NB4 (cell line): ENCODE measurements at regions not wholly inside any gene's neighbourhood (a gene's known extent, or its start where the extent isn't known, plus 50 kb on each side); places are given as distances from the start of the nearest gene placed in this dataset.
"Not testable (repeated sequence)": the region's sequence is repeated elsewhere in the genome, so short reads cannot be mapped to it uniquely, and the experiment has no call there.

Experiments used
- DNase-seq: peaks from one replicate; pipeline ENCODE4 v3.0.0; 2010; ENCODE audit warnings: low read depth
- H3K4me3 ChIP-seq: one replicate; pipeline ENCODE4 v1.5.1; 2011; ENCODE audit warnings: mild to moderate bottlenecking, low read depth, low read length, moderate library complexity
- MYC ChIP-seq: IDR thresholded peaks from 2 replicates; pipeline ENCODE4 v1.6.1; 2011; ENCODE audit warnings: low read depth, low read length
- POLR2A ChIP-seq: IDR thresholded peaks from 2 replicates; pipeline ENCODE4 v1.6.1; 2011; ENCODE audit warnings: mild to moderate bottlenecking; ENCODE audit not compliant: insufficient read length; ENCODE audit errors: extremely low read depth
- TF ChIP-seq, protein P1 (sequence below): IDR thresholded peaks from 2 replicates; pipeline ENCODE4 v1.6.1; 2011; ENCODE audit warnings: low read depth, low read length
- TF ChIP-seq, protein P2 (sequence below): IDR thresholded peaks from one replicate; pipeline ENCODE4 v1.5.1; 2012; ENCODE audit warnings: low read depth, low read length

DNA sequence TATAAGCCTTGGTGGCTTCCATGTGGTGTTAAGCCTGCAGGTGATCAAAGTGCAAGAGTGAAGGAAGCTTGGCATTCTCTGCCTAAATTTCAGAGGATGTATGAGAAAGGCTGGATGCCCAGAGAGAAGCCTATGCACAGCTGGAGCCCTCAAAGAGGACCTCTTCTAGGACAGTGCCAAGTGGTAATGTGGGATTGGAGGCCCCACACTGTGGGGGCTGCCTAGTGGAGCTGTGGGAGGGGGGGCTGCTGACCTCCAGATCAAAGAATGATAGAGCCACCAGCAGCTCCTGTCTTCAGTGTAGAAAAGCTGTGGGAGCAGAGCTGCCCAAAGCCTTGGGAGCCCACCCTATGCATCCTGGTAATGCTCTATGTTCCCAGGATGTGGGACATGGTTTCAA is 1512.7 kb upstream of the TPTE start:
- no peak overlapping the region for H3K4me3 ChIP-seq
- TF ChIP-seq, protein P1, sequence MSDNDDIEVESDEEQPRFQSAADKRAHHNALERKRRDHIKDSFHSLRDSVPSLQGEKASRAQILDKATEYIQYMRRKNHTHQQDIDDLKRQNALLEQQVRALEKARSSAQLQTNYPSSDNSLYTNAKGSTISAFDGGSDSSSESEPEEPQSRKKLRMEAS, result no peak
- TF ChIP-seq POLR2A (no peak), MYC (no peak)
- TF ChIP-seq, protein P2, sequence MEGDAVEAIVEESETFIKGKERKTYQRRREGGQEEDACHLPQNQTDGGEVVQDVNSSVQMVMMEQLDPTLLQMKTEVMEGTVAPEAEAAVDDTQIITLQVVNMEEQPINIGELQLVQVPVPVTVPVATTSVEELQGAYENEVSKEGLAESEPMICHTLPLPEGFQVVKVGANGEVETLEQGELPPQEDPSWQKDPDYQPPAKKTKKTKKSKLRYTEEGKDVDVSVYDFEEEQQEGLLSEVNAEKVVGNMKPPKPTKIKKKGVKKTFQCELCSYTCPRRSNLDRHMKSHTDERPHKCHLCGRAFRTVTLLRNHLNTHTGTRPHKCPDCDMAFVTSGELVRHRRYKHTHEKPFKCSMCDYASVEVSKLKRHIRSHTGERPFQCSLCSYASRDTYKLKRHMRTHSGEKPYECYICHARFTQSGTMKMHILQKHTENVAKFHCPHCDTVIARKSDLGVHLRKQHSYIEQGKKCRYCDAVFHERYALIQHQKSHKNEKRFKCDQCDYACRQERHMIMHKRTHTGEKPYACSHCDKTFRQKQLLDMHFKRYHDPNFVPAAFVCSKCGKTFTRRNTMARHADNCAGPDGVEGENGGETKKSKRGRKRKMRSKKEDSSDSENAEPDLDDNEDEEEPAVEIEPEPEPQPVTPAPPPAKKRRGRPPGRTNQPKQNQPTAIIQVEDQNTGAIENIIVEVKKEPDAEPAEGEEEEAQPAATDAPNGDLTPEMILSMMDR, result no peak
- DNase-seq, result no peak

DNA sequence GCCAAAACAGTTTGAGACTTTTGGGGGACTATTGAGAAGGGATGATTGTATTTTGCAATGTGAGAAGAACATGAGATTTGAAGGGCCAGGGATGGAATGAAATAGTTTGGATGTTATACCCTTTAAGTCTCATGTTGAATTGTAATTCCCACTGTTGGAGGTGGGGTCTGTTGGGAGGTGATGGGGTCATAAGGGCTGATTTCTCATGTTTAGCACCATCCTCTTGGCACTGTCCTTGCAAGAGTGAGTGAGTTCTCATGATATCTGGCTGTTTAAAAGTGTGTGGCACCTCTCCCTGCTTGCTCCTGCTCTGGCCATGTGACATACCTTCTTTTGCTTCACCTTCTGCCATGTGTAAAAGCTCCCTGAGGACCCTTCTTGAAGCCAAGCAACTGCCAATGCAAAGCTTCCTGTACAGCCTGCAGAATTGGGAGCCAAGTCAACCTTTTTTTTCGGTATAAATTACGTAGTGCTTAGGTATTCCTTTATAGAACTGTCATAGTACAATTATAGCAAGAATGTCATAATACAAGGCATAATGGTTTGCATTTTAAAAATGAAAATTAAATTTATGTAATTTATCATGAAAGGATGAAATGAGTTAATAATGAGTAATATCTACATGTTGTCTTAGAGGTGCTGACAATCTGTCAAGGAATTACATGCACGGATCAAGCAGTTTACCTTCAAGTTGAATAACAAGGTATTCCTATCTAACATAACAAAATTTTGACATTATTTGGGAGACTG is 1511.9 kb upstream of the TPTE start:
- not testable (repeated sequence) for H3K4me3 ChIP-seq, DNase-seq

DNA sequence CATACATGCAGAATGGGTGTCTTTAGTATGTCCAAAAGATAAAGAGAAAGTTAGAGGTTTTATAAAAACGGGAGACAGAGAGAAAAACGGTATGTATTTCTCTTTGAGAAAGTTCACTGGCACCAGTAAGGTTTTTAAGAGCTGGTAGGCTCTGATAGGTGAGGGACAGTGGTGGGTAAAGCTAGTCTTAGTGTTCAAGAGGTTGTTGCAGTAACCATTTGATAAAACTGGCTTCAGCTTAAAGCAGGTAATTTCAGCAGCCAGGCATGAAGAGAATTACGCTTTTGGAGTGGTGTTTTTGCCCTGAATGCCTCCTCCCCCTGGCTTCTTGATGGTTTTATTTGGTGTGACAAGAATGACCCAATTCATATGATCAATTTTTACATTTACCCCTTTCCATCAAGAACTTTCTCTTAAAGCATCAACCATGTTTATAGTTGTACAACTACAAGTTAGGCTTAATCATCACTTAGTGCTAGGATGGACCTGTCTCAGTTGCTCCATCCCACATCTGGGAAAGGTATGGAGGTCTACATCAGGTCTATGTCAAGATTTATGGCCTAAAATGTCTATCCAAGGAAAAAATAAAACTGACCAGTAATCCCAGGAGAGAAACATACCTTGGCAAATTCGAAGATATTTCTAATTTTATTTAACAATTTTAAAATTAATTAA is 1511.1 kb upstream of the TPTE start:
- DNase-seq, result not testable (repeated sequence)

DNA sequence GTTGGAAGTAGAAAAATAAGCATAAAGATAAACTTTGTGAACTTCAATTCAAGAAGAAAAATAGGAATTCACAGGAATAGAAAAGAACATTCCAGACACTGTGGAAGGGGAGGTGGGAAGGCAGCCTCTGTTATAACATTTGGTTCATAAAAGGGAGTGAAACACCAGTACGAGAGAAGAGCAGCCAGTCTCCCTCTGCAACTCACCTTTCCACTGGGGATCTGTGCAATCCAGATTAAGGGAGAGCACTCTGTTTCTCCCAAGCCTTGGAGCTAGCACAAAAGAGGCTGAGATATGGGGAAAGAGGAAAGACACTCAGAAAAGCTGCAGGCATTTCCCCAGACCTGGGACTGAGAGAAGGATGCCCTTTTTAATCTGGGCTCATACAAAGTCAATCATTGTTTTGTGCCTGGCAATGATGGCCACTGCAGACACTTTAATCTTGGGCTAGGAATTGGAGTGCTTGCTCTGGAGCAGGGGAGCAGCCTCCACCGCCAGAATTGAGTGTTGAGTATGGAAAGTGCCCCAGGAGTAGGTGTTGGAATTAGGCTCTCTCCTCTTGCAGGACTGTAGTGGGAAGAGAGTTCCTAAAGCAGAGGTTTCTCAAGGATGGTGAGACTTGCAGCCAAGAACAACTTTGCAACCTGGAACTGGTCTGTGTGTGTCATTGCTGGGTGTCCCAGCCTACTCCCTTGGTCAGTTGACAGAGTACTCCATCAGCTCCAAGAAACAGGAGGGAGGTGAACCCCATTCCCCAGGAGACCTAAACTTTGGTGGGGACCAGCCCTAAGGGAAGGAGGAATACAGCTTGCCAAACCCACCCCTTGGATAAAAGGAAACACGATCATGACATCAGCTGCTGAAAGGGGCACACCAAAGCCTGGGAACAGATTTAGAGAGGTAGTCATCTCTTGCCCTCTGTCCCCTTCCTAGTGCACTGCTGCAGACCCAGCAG is 1510.2 kb upstream of the TPTE start:
- DNase-seq, result not testable (repeated sequence)

More for the DNA sequence above, 1511.1 kb upstream of the TPTE start:
- H3K4me3 ChIP-seq, result not testable (repeated sequence)

DNA sequence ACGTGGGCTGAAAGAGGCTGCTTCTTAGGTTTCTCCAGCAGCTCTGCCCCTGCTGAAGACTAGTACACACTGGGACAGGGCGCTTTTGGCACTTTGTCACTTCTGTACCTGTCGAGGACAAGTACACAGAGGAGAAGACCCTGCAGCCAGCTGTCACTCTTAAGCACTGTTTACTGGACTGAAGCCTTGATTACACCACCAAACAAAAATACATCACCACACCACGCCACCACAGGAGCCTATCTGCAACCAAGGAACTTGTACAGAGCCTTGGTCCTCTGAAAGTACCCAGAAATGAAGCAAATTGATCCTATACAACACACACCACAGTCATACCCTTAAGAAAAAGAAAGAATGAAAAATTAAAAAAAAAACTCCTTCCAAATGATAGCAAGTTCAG is 1509.5 kb upstream of the TPTE start:
- not testable (repeated sequence) for H3K4me3 ChIP-seq, DNase-seq

More for the DNA sequence above, 1510.2 kb upstream of the TPTE start:
- not testable (repeated sequence) for H3K4me3 ChIP-seq

DNA sequence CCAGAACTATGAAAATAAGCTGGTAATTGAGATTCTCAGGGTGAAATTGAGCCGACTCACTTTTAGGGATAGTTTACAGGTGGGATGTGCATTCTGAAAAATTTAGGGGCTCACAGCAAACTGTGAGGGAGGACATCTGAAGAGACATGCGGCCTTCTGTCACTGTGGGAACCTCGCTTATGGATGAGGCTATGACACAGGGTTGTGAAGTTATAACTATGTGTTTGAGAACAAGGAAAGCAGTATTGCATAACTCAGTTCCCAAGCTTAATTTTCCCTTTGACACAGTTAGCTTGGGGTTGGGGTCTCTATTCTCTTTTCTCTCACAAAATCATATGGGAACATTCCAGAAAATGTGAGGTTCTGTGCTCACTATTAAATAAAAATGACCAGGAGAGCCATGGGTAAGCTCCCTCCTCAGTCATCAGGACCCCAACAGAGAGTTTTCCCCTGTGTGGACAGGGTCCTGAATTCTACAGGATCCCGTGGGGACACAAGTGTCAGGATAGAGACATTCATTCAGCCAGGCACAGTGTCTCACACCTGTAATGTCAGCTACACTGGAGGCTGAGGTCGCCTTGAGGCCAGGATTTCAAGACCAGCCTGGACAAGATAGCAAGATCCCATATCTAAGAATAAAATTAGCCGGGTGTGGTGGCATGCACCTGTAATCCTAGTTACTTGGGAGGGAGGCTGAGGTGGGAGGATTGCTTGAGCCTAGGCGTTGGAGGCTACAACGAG is 1507.7 kb upstream of the TPTE start:
- not testable (repeated sequence) for DNase-seq, H3K4me3 ChIP-seq

DNA sequence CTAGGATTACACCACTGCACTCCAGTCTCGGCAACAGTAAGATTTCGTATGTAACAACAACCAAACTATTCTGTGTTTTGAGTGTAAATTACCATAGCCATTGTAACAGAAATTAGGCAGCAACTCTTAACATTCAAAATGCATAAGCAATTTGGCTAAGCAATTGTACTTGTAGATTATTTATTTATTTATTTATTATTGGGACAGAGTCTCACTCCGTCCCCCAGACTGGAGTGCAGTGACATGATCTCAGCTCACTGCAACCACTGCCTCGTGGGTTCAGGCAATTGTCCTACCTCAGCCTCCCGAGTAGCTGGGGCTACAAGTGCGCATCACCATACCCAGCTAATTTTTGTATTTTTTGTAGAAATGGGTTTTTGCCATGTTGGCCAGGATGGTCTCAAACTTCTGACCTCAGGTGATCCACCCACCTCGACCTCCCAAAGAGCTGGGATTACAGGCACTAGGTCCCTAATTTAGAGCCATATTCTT is 1507.1 kb upstream of the TPTE start:
- H3K4me3 ChIP-seq, DNase-seq: not testable (repeated sequence)

DNA sequence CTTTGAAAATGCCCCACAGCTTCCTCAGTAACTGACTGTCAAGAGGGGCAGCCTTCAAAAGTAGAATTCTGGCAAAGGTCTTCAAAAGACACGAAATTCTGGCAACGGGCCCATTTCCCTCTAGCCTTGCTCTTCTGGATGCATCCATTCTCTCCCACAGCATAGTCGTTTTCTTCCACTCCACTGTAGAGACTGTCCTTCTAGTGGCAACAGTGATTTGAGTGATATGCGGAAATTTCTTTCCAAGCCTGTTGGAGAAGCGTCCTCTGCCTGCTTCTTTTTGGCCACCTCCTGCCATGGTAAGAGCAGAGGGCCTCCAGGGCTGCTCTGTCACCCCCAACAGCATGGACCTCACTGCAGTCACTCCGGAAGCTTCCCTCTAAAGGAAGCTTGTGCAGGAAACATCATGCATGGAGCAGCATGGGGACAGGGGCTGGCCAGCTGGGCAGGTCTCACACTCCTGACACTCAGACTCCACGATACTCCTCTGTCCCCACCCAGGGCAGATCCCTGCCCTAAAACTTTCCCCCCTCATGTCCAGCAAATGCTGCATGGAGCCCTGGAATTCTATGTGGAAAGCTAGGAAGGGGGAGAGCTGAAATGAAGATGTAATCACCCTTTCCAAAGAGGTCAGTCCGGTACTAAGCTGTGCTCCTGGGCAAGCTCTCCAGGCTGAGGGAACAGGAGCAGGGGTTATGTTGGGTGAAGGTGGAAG is 1505.7 kb upstream of the TPTE start:
- not testable (repeated sequence) for H3K4me3 ChIP-seq, DNase-seq

DNA sequence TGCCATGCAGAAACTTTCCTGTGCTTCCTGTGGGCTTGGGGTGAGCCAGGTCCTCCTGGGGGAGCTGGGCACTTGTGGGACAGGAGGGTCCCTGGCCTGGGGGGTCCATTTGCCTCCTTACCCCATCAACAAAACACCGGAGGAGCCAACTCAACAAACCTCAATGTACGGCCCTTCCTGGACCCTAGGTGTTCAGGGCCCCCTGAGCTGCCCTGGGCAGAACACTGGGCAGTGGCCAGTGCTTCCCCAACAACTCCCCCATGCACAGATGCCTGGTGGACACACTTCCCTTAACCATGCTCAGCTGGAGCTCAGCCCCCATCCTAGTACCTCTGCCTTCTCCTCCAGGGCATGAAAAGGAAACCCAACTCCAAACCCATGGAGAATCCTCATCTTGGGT is 1504.2 kb upstream of the TPTE start:
- H3K4me3 ChIP-seq, DNase-seq: not testable (repeated sequence)

DNA sequence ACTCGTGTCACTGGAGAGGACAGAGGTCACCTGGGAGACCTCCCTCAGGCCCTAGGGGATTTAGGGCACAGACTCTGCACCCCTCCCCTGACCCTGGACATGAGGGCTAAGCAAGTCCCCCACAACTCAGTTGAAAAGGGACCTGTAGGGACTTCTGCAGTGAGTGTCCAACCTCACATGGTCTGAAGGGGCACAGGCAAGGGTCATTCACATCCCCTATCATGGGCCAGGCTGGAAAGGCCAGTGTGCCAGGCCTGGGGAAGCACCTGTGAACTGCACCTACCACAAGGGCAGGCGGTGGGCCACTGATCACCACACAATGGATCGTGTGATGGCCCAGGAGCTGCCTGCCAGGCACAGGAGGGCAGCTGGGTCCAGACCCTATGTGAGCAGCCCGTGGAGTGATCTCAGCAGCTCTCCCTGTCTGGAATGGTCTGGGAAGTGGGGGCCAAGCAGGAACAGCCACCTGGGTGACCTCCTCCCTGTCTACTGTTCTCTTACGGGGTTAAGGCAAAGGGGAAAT is 1502.6 kb upstream of the TPTE start:
- H3K4me3 ChIP-seq, DNase-seq: not testable (repeated sequence)

DNA sequence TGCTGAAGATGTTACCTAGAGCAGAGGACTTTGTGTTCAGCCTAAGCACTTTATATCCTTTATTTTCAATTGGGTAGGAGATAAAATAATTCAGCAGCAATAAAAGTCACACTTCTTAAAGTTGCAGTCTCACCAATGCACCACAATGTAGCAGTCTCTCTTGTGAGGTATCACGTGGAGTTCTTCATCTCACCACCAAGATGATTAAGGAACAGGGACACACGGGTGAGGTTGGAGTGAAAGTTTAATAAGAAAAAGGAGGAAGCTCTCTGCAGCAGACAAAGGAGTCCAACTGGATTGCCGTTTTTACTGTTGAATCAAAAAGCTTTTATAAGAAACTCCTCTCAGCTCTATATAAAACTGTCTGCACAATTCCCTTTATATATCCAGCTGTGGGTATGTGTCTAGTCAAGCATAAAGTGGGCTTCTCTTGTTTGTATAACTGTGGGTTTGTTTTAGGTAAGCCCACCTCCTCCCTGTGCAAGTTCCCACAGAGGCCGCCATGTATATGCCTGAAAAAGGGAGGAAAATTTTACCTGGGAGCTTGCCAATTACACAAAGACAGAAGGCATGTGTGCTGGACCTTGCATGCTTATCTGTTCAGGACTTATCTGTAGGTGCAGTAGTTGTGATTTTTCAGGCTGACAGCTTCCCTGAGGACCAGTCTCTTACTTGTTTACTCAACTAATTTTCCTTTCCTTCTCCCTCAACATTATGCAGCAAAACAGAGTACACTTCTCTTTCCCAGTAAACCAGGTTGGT is 1497.2 kb upstream of the TPTE start:
- peak; percentile 13 for DNase-seq

DNA sequence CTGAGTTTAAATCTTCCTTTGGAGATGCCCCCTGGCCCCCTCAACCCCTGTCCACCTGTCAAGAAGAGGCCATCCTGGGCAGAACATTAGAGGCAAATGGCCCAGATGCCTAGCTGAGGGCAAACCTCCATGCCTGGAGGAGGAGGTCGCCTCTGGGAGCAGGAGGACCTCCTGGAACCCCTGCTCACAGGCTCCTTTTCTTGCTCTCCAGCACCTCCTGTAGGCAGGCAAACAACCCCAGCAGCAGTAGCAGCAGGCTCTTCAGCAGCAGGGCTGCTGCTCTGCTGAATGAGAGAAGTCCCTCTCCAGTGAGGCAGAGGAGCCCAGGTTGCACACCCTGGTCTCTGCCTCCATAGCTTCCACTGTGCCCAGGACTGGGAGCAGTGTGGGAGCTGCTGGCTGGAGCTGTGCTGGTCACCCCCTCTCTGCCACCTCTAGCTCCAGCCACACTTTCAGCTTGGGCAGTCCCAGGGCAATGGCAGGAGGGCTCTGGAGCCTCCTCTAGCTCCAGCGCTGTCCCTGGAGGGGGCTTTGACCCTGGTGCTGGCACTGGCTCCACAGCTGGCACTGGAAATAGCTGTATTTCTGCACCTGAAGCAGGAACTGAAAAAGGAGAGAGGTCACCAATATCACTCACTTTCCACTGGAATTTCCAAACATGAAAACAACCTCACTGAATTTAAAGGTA is 1494.5 kb upstream of the TPTE start:
- H3K4me3 ChIP-seq, DNase-seq: not testable (repeated sequence)

More for the DNA sequence above, 1497.2 kb upstream of the TPTE start:
- not testable (repeated sequence) for H3K4me3 ChIP-seq

DNA sequence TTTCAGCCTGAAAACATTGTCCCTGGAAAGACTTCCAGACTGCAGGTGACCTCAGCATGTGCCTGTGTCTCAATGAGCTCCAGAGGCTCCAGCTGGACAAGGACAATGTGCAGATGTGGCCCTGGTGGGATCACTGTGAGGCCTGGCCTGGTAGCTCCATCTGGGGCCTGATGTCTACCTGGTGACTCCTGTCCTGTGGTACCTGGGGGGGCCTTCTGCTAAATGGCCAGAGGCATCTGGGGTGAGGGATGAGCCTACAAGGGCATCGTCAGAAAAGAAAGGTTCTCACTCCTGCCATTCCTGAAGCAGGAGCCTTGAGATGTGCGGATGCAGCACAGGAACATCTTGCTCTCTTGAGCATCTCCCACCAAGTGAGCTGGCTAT is 1494.0 kb upstream of the TPTE start:
- not testable (repeated sequence) for DNase-seq, H3K4me3 ChIP-seq
